GM12878 (cell line): ENCODE measurements at regions not wholly inside any gene's neighbourhood (a gene's known extent, or its start where the extent isn't known, plus 50 kb on each side); places are given as distances from the start of the nearest gene placed in this dataset.
A peak's percentile ranks its signal among the peaks of the same experiment; 100 is the strongest.

Source experiments
- CBFB ChIP-seq: IDR thresholded peaks from 2 replicates; pipeline ENCODE4 v1.6.1; 2016; ENCODE audit warnings: antibody characterized with exemption, low read depth
- CREB1 ChIP-seq: IDR thresholded peaks from 2 replicates; pipeline ENCODE4 v1.6.1; 2012; ENCODE audit warnings: low read depth, mild to moderate bottlenecking, inconsistent platforms
- EP300 ChIP-seq, 2 experiments: fragments of 150-350 bp in 1 of 2; IDR thresholded peaks; 2 replicates each; pipeline ENCODE4 v1.6.1; 2011 to 2012; ENCODE audit warnings: low read depth in 2 of 2, low read length in 2 of 2, borderline replicate concordance in 1 of 2, improper control_type of control experiment in 1 of 2, inconsistent platforms in 1 of 2; ENCODE audit not compliant: control insufficient read depth in 1 of 2
- ETV6 ChIP-seq, 2 experiments: fragments of 450-650 bp in 1 of 2; IDR thresholded peaks in 1 of 2; conservative IDR thresholded peaks in 1 of 2; 2 replicates each; pipeline ENCODE4 v1.6.1; 2014; ENCODE audit warnings: antibody characterized with exemption in 1 of 2, borderline replicate concordance in 1 of 2, low read depth in 1 of 2, mild to moderate bottlenecking in 1 of 2, moderate library complexity in 1 of 2
- NFIC ChIP-seq: IDR thresholded peaks from 2 replicates; pipeline ENCODE4 v1.6.1; 2012; ENCODE audit warnings: low read depth, mild to moderate bottlenecking, inconsistent platforms, low read length, moderate library complexity
- RAD21 ChIP-seq: IDR thresholded peaks from 2 replicates; pipeline ENCODE4 v1.6.1; 2011; ENCODE audit warnings: mild to moderate bottlenecking, low read depth, low read length, moderate library complexity; ENCODE audit not compliant: insufficient read depth
- TBL1XR1 ChIP-seq: IDR thresholded peaks from 2 replicates; pipeline ENCODE4 v1.6.1; 2012; ENCODE audit warnings: low read depth, low read length, improper control_type of control experiment
- YY1 ChIP-seq: IDR thresholded peaks from 2 replicates; pipeline ENCODE4 v1.6.1; 2011; ENCODE audit warnings: low read depth, mild to moderate bottlenecking, low read length
- TF ChIP-seq, protein P1 (sequence below): fragments of 450-650 bp; formaldehyde crosslinking; IDR thresholded peaks from 2 replicates; pipeline ENCODE4 v1.4.0; 2020; ENCODE audit warnings: mild to moderate bottlenecking, moderate library complexity

DNA sequence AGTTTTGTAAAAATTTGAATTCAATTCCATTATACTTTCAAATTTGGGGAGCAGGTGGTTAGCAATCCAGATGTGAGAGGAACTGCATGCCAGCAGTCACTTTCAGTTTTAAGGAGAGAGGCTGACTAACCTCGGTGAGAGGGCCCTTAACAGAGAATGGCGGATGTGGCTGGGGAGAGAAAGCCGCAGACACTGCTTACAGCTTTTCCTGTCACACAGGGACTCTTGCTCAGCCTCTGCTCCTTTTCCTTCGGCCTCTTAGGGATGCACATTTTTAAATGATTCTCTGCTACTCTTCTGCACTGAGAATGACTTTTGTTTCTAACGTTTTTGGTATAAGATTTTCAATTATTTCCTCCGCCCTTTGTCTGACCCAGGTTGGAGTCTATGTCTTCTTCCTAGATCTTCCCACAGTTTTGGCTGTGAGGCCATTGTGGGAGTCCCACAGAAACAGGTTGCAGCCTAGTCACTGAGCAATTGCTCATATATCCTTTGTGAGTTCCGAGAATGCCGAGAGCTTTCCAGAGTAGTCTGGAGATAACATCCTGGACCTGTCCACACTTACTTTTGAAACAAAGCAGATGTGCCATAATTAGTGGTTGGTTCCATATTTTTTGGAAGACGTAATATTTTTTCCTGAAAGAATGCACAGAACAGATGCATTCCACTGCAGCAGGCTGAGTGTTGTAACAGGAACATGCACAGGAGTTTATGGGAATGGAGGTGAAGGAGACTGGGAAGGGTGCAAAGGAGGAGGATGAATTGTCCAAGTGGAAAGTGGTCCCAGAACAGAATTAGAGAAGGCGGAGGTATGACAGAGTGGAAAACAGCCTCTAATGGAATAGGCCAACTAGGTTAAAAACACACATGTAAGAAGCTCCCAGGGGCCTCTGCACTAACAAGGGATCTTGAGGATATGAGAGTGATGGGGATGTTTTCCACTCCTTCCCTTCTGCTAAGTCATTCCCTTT lies 168.0 kb upstream of the ZNF32 start (continued):
- TF ChIP-seq, protein P1, sequence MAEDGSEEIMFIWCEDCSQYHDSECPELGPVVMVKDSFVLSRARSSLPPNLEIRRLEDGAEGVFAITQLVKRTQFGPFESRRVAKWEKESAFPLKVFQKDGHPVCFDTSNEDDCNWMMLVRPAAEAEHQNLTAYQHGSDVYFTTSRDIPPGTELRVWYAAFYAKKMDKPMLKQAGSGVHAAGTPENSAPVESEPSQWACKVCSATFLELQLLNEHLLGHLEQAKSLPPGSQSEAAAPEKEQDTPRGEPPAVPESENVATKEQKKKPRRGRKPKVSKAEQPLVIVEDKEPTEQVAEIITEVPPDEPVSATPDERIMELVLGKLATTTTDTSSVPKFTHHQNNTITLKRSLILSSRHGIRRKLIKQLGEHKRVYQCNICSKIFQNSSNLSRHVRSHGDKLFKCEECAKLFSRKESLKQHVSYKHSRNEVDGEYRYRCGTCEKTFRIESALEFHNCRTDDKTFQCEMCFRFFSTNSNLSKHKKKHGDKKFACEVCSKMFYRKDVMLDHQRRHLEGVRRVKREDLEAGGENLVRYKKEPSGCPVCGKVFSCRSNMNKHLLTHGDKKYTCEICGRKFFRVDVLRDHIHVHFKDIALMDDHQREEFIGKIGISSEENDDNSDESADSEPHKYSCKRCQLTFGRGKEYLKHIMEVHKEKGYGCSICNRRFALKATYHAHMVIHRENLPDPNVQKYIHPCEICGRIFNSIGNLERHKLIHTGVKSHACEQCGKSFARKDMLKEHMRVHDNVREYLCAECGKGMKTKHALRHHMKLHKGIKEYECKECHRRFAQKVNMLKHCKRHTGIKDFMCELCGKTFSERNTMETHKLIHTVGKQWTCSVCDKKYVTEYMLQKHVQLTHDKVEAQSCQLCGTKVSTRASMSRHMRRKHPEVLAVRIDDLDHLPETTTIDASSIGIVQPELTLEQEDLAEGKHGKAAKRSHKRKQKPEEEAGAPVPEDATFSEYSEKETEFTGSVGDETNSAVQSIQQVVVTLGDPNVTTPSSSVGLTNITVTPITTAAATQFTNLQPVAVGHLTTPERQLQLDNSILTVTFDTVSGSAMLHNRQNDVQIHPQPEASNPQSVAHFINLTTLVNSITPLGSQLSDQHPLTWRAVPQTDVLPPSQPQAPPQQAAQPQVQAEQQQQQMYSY (CRISPR knock-in tag) = no peak
- TF ChIP-seq RAD21 (no peak), NFIC (peak; percentile 52), ETV6 (conservative IDR thresholded peaks at IDR 0.05 in 1 of 2, IDR thresholded peaks at IDR 0.05 in 1 of 2; ENCODE audit: borderline replicate concordance in 1 of 2, low read depth in 1 of 2) (no peak), CBFB (0 out of 2 replicates have a peak, but pooled peaks have one; percentile 34), EP300 (IDR thresholded peaks at IDR 0.05; ENCODE audit: borderline replicate concordance in 1 of 2, control insufficient read depth in 1 of 2, low read depth in 2 of 2, low read length in 2 of 2) (no peak), YY1 (peak; percentile 73; the same call in 1 of the 2 replicates), CREB1 (no peak), TBL1XR1 (no peak)
